CD4-positive, alpha-beta T cell treated with Interleukin-4 for 1 hour (primary cell): ENCODE measurements at regions not wholly inside any gene's neighbourhood (a gene's known extent, or its start where the extent isn't known, plus 50 kb on each side); places are given as distances from the start of the nearest gene placed in this dataset.
A peak's percentile ranks its signal among the peaks of the same experiment; 100 is the strongest.

Experiments
- DNase-seq, 2 donors: peaks; one replicate each; pipeline ENCODE4 v3.0.0-alpha.2; 2020 to 2022

DNA sequence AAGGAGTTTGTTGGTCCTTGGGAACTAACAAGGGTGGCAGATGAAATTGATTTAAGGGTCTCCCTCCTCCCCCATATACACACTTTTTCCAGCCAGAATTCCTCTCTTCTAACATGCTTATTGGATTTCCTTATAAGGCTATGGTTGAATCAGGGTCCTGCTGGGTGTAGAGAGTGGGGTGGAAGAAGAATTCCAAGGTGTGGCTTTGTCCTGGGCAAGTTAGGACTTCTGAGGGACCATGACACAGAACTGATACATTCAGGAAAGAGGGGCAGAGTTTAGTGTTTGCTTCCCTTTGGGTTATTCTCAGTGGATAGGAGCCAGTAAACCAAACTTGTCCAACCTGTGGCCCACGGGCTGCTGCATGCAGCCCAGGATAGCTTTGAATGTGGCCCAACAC lies 116.5 kb downstream of the SNX18 start:
- DNase-seq: no peak

DNA sequence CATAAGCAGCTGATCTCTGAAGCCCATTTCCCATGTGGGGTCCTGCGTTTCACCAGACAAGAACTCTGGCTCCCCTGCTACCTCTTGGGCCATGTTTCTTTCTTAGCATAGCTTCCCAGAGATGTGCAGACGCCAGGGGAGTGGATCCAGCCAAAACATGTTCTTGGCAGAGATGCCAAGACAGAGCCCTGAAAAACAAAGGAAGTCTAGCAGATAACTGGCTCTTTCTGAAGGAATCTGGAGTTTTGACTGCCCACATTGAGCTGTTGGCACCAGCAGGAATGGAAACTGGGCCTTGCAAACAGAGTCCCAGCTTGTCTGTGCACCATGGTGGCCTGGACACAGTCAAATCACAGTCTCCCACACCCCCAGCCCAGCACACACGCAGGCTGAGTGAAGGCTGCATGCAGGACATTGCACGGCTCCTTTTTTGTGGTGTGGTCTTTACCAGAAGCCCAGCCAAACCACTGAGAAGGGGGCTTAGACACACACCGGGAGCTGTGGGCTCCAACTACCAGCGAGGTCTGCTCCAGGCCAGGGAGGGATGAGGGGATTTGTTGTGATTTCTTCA lies 114.7 kb downstream of the SNX18 start:
- no peak for DNase-seq

DNA sequence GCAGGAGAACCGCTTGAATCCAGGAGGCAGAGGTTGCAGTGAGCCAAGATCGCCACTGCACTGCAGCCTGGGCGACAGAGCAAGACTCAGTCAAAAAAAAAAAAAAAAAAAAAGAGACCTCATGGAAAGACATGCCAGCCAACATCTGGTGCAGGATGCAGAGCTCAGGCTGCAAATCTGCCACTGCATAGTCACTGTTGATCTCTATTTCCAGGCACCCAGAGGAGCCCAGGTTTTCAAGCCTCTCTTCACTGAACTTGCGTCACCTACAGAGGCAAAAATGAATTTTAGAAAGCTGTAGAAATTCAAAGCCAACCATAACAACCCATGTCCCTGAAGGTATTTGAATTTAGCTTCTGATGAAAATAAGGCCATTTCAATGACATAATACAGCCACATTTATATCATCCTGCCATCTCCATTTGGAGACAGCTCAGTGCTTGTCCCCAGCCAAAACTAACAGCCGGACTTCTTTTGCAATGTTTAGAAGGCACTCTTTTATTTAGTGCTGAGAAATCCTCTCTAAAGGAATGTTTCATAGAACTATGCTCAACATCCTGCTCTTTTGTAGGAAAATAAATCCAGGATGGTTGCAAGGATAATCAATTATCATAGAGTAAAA lies 113.3 kb downstream of the SNX18 start:
- DNase-seq: no peak

DNA sequence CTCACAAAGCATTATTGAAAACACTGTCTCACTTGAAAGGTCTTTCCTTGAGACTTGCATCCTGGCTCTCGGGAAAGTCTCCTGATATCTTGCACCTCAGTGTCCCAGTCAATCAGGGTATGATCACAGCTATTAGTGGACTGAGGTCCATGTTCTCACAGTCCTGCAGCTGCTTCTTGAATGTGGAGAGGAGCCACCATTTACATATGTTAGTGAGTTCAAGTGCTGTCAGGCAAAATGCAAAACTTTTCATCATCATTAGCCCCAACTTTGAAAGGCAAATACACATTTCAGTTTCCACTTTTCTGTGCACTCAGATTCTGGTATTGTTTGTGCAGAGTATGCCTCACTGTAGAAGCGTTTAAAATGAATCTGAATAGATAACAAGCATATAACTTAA lies 111.6 kb downstream of the SNX18 start:
- DNase-seq: no peak

DNA sequence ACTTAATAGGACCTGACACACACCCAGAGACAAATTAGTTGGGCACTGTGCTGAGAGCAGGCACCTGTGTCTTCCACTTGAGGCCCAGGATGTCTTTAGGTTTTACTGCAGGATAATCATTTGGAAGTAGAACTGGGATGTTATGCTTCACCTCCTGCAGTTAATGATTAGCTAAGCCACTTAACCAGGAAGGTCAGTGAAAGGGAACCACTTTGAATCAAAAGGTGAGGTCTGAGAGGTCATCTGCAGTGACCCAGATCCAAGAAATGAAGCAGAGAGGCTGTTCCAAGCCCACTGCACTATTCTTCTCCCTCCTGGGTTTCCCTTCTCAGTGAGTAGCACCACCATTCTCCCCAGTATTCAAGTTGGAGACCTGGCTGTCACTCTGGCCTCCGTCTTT lies 110.5 kb downstream of the SNX18 start:
- DNase-seq: no peak

DNA sequence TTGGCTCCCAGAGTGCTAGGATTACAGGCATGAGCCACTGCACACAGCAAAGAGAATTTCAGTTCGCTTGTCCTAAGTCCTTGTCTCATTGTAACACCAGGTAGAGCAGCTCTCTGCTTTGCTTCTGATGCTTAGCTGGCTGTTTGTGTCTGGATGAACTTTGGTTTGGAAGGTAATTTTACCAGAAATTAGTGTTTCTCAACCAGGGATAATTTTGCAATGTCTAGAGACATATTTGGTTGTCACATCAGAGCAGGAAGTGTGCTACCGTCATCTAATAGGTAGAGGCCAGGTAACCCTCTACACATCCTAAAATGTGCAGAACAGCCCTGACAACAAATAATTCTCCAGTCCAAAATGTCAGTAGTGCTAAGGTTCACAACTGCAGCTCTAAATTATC lies 108.8 kb downstream of the SNX18 start:
- DNase-seq: no peak

DNA sequence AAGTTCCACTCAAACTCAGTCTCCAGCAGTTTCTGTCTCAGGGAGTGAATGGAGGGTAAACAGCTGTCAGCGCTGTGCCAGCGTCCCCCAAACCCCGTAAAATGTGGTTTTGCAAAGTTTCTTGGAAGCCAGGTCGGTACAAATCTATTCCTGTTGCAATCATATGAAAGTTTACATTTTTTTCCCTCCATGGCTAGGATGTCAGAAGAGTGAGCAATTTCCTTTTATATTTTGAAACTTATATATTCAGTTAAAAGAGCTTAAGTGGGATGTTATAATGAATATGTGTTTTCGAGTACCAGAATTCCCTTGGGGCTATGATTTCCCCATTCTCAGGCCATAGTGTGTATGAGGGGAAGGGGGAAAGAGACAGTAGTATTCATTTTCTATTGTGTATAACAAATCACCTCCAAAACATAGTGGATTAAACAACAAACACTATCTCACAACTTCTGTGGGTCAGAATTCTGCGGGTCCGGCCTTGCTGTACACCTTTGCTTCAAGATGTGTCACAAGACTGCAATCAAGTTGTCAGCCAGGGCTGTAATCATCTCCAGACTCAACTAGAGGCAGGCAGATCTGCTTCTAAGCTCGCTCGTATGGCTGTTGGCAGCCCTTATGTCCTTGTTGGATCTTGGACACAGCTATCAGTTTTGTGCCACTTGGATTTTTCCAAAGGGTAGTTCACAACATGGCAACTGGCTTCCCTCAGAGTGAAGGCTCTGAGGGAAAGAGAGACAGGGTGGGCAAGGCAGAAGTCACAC lies 107.4 kb downstream of the SNX18 start:
- no peak for DNase-seq

DNA sequence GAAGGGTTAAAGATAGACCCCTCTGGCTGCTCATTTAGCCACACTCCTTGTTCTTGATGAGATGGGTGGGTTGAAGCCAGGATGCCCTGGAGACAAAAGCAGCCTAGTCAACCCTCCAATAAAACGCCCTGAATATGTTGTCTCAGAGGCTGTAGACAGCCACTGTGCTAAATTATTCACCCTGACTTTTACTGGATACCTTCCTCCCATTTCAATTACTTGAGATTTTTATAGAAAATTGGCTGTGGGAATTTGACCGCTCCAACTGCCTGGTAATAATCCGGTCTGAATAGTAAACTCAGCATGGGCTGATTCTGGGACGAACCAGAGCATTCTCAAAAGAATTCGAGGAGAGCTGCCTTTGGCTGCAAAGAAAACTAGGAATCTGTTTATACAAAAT lies 104.2 kb downstream of the SNX18 start:
- no peak for DNase-seq

DNA sequence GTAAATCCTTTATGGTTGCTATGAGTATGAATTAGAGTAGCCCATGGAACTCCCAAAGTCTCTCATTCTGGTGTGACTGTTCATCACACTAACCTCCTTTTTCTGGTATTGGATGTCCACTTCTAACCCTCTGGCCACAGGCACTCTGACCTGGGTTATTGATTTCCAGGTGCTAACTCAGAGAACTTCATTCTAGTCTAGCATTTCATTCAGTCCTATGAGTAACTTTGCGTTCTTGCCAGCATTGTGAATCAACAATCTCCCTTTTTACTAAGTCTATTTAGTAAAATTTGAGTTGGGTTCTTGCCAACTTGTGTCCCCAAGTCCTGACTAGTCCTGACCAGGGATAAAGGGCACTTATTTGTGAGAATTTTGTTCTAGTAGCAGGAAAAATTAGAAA lies 103.5 kb downstream of the SNX18 start:
- no peak for DNase-seq

DNA sequence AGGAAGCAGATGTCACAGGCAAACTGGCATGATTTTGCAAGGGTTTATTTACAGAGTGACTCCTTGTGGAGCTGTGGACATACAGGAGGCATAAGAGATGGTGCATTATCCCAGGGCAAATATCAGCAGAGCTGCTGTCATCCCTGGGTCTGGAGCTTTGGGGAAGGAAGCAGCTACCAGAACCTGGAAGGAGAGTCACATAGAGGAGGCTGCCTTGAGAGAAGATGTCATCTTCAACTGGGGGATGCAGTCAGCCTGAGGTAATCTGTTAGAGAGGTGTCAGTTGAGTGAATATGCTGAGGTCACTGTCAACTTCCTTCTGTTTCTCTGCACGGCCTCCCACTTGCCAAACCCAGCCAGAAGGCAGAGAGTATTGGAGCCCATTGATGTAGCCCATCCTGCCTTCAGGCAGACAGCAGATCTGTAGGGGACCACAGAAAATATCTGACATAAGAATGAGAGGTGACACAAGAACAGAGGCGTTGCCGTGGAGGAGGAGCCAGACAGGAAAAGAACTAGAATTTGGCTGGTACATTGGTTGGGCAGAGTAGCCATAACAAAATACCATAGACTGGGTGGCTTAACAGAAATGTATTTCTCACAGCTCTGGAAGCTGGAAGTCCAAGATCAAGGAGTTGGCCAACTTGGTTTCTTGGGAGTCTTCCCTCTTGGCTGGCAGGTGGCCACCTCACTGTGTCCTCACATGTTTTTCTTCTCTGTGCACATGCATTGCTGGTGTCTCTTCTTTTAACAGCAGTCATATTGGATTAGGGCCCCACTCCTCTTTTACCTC lies 102.8 kb downstream of the SNX18 start:
- DNase-seq: peak in 1 of 2 donors; percentile 20

DNA sequence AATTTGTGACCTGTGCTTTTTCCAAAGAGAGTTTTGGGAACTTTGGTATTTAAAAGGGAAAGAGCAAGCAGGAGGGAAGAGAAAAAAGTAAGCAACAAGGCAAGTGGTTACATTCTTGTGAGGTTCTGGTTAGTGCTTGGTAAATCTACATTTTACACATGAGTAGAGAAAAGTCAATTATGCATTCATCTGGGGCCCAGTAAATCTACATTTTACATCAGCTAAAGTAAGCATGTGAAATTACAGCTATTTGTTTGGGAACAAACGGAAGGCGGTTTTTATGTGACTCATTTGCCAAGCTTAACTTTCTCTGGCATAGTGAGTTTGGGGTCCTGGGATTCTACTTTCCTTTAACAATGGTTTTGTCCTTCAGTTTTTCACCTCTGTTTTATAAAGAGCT lies 102.2 kb downstream of the SNX18 start:
- DNase-seq: no peak

DNA sequence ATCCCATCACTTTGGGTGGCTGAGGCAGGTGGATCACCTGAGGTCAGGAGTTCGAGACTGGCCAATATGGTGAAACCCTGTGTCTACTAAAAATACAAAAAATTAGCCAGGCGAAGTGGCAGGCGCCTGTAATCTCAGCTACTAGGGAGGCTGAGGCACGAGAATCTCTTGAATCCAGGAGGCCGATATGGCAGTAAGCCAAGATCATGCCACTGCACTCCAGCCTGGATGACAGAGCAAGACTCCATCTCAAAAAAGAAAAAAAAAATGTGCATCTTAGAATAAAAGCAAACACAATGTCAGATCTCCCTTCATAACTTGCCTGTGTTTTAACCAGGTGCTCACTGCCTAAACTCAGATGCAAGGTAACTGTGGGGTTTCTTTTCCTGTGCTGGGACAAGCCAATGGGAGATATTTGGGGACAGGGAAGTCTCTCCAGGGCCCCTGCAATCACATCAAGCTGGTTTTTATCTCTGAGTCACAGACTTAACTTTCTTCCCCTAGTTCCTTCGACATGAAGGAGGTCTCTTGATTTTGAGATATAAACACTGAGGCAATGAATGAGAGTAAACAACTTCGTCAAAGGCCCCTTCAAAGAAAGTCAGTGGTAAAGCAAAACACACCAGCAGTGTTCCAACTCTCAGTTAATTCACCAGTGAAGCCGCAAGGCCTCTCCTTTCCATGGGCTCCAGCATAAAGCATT lies 99.1 kb downstream of the SNX18 start:
- DNase-seq: no peak

DNA sequence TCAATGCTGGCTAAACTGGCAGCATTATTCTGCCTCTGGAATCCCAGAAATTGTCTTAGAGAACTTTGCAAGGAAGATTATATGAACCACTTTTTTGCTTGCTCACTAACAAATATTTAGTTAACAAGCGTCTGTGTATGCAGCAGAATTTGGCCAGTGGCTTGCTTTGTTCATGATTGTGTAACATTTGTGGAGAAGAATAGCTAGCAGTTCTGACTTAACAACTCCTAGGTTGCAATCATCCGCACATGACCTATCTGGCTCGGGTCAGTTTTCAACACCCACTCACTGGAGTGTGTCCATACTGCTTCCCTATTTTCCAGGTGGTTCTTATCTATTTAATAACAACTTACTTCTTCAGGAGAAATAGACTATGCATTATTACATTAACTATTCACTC lies 98.5 kb downstream of the SNX18 start:
- DNase-seq: peak in 1 of 2 donors; percentile 29

DNA sequence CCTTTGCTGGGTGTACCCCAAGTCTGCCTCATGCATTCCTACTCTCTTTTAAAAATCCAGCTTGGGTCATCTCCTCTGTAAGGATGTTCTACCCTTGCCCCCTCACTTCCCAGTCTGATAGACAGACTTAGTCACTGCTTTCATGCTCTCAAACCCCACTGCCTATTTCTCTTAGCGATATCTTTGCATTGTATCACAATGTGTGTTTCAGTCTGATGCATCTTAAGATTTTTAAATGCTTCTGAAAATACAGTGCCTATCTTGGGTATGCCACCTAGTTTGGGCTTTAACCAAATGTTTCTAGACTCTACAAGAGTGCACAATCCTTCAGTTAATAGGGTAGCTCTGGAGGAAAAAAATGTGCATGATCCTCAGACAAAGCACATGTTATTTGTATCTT lies 97.8 kb downstream of the SNX18 start:
- no peak for DNase-seq

DNA sequence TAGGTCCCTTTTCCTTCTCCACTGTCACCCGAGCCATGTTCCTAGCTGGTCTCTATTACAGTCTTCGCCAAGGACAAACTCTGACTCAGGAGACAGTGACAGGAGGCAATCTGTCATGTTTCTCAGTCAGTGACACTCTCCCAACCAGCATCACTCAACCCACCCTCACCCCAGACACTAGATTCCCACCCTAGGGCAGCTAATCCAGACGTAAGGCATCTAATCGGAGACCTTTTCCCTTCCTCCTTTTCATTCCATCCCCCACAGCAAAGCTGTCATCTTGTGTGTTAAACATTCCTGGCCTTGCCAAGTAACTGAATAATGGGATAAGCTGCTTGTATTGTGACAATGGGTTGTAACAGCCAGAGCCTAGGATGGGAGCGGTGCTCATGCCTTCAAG lies 95.2 kb downstream of the SNX18 start:
- no peak for DNase-seq

DNA sequence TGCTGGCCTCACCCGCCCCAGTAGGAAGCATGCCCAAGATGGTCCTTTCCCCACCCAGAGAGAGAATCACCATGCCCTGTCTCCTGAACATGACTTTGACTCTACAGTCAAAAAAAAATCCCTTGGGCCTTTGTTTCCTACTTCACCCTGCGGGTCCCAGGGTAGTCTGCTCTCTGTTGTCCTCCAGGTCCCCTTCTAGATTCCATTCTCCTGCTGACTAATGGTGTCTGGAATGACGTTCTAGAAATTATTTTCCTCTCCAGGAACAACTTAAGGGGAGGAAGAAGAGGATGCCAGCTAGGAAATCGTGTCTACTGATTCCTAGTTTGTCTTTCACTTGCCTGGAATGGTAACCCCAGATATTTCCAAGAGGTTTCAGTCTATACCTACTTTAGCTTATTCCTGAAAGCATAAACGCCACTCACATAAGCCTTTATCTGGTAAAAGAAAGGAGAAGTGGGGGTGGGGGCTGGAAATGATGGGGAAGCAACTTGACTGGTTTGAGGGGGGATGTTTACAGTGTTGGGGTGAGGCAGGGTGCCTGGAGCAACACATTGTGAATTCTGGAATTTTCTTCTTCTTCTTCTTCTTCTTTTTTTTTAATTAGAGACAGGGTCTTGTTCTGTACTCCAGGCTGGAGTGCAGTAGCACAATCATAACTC lies 93.9 kb downstream of the SNX18 start:
- DNase-seq: no peak

DNA sequence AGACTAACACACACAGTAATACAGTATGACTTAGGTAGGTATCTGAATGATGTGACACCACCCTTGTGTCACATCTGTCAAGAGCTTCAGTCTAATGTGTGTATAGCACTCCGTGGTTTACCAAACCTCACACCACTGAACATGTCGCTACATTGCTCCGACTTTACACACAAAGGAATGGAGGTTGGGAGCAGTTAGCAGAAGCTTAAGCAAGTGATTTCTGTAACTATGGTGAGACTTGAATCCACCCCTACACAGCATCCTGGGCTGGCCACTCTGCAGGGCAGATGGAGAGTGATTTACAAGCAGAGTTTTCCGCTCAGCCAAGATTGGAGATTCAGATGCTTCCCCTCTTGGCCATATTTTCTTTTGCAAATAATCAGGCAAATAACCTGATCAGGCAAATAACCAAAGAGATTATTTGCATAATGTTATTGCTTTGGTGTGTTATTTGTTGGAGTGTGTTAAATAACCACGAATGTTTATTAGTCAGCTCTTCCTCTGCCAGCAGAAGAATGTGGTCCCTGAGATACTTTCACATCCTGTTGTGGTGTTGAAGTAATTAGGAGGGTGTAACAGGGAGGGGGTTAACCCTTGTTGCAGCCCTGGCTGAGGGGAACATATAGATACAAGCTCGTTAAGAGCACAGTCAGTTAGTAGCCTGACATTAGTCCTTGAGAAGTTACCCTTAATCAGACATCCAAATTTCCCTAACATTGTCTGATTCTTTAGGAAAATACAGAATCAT lies 92.8 kb downstream of the SNX18 start:
- peak; percentile 49 to 59 for DNase-seq

DNA sequence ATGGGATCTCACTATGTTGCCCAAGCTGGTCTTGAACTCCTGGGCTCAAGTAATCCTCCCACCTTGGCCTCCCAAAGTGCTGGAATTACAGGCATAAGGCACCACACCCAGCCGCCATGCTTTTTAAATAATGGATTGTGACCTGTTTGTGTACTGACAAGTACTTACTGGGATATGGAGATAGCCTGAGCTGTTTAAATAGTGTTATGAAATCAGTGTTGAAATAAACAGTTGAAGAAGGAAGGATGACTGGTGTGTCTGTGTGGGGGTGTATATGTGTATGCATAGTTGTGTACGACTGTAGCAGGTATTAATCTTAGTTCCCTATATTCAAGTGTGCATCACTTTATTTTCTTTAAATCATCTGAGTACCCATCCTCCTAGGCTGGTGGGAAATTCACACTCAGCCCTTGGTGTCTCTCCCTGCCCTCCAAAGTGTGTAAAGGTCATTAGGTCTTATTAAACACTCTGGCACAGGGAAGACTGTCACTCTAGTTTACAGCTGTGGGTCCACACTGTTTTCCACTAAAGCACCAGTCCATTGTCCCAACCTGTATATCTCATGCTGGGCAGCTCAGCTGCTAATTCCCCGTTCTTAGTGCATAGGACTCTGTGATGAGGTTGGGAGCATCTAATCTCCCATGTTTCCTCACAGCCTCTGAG lies 91.0 kb downstream of the SNX18 start:
- DNase-seq: no peak

DNA sequence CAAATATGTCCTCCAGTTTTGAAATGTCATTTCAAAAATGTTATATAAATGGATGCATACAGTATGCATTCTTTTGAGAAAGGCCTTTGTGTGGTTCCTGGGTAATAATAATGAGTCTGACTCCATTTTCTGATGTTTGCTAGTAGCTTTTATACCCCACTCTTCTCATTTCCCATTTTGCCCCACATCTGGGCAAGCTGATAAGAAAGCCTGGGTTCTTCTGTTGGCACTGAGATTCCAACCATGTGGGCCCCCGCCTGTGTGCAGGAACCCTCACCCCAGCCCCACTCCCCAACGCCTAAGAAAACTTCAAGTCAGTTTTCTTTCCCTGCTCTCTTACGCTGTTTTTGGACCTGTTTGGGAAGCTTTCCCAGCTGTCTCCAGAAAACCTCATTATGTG lies 89.4 kb downstream of the SNX18 start:
- DNase-seq: no peak

DNA sequence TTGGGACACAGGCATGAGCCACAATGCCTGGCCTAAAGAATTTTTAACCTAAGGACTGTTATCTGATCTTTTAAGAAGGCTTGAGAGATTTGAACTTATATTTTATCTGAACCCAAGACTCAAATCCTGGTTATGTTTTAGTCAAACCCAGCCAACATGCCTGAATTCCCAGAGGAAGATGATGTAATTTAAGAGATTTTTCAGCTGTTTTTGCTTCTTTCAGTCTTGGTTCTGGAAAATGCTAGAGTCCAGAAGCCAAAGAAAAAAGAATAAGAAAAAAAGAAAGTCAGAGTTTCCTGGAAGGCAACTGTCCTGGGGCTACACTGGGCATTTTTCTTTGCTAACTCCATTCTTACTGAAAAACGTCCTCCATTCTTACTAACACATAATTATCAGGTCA lies 85.8 kb downstream of the SNX18 start:
- DNase-seq: no peak

DNA sequence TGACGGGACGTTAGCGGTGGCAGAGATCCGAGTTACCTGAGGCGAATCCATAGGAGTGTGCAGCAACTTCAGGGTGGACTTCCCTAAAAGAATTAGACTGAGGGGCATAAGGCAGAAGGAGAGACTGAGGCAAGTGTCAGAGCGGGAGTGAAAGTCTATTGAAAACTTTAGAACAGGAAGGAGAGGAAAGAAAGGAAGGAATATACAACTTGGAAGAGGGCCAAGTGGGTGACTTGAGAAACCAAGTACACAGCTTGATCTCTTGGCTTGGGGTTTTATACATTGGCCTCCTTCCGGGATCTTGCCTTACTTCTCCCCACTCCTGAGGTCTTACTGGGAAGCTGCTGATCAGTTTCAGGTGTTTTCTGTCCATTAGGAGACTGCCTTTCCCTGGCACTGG lies 84.9 kb downstream of the SNX18 start:
- no peak for DNase-seq
